Naive thymus-derived CD8-positive, alpha-beta T cell (primary cell): ENCODE measurements at regions not wholly inside any gene's neighbourhood (a gene's known extent, or its start where the extent isn't known, plus 50 kb on each side); places are given as distances from the start of the nearest gene placed in this dataset.
"Not testable (repeated sequence)": the region's sequence is repeated elsewhere in the genome, so short reads cannot be mapped to it uniquely, and the experiment has no call there.

Experiments
- ATAC-seq, 2 donors: fragments of 150-1000 bp; cut with Tn5 transposase in 1 of 2; sonication (Bioruptor Pico), chemical (Tn5 transposase) in 1 of 2; 1 replicate in 1 of 2; 2 replicates in 1 of 2; pipeline ENCODE4 v1.10.0; 2021; ENCODE audit warnings: mild to moderate bottlenecking in 2 of 2, moderate library complexity in 2 of 2
- POLR2A ChIA-PET: fragments of 350-600 bp; sonication (Branson Sonifier 250); formaldehyde crosslinking; loops from one replicate; lab custom pipeline; 2021; ENCODE audit warnings: antibody characterized with exemption; lab: Charles Lee
- DNase-seq, 10 donors: peaks; one replicate each; pipeline versions ENCODE4 v3.0.0 to v3.0.0-alpha.2; 2020 to 2022
- H3K27ac Mint-ChIP-seq, 10 donors: one replicate each; pipeline ENCODE4 v1.8.0; 2020 to 2022; ENCODE audit warnings: mild to moderate bottlenecking in 10 of 10, mixed read lengths in 10 of 10, moderate library complexity in 4 of 10, inconsistent platforms in 1 of 10
- H3K27me3 Mint-ChIP-seq, 5 donors: one replicate each; pipeline ENCODE4 v1.8.0; 2021 to 2022; ENCODE audit warnings: mixed read lengths in 5 of 5
- H3K36me3 Mint-ChIP-seq, 3 donors: one replicate each; pipeline ENCODE4 v1.8.0; 2020 to 2022; ENCODE audit warnings: mixed read lengths in 3 of 3, mild to moderate bottlenecking in 2 of 3, inconsistent platforms in 1 of 3
- H3K4me1 Mint-ChIP-seq, 4 donors: one replicate each; pipeline ENCODE4 v1.8.0; 2021 to 2022; ENCODE audit warnings: mixed read lengths in 4 of 4
- H3K4me3 Mint-ChIP-seq, 10 donors: one replicate each; pipeline ENCODE4 v1.8.0; 2020 to 2022; ENCODE audit warnings: mild to moderate bottlenecking in 10 of 10, mixed read lengths in 10 of 10, moderate library complexity in 6 of 10, inconsistent platforms in 1 of 10
- H3K9me3 Mint-ChIP-seq, 9 donors: one replicate each; pipeline ENCODE4 v1.8.0; 2020 to 2022; ENCODE audit warnings: mixed read lengths in 9 of 9, mild to moderate bottlenecking in 3 of 9, inconsistent platforms in 1 of 9, moderate library complexity in 1 of 9

DNA sequence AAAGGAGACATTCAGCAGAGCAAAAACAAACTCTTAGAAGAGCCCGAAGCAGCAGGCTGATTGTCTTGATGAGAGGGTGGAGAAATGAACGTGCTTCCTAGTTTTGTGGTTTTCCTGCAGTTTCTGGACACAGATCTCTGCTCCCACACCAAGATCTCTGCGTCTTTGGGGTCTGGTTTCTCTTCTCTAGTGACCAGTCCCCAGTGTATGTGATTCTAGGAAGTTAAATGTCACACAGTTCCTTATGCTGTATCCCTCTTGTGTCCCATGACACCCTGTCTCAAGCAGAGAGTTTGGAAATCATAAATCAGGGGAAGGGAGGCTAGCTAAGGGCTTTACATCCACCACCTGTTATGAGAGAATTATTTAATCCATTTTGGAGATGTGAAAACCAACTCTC lies 55.4 kb upstream of the KLF14 start:
- H3K4me1 Mint-ChIP-seq: no peaks in the 10 kb centered on the region
- peaks cover 0 to 17% (median 4%) of the 10 kb centered on the region in 5 donors for H3K27me3 Mint-ChIP-seq
- H3K9me3 Mint-ChIP-seq: no peaks in the 10 kb centered on the region
- ATAC-seq (no peak), DNase-seq (no peak)
- no peak overlapping the region for H3K27ac Mint-ChIP-seq
- no peak overlapping the region for H3K4me3 Mint-ChIP-seq
- POLR2A ChIA-PET: no interaction called here
- no peaks in the 10 kb centered on the region for H3K36me3 Mint-ChIP-seq

- Mint-ChIP-seq H3K4me3 (no peak overlapping the region), H3K27me3 (no peaks in the 10 kb centered on the region), H3K4me1 (no peaks in the 10 kb centered on the region), H3K9me3 (no peaks in the 10 kb centered on the region), H3K36me3 (no peaks in the 10 kb centered on the region), H3K27ac (no peak overlapping the region)
- POLR2A ChIA-PET: no interaction called here
- DNase-seq (no peak), ATAC-seq (no peak)
Measured at GRCh38 chr7:130791746-130792145, 57.7 kb upstream of the KLF14 start.

DNA sequence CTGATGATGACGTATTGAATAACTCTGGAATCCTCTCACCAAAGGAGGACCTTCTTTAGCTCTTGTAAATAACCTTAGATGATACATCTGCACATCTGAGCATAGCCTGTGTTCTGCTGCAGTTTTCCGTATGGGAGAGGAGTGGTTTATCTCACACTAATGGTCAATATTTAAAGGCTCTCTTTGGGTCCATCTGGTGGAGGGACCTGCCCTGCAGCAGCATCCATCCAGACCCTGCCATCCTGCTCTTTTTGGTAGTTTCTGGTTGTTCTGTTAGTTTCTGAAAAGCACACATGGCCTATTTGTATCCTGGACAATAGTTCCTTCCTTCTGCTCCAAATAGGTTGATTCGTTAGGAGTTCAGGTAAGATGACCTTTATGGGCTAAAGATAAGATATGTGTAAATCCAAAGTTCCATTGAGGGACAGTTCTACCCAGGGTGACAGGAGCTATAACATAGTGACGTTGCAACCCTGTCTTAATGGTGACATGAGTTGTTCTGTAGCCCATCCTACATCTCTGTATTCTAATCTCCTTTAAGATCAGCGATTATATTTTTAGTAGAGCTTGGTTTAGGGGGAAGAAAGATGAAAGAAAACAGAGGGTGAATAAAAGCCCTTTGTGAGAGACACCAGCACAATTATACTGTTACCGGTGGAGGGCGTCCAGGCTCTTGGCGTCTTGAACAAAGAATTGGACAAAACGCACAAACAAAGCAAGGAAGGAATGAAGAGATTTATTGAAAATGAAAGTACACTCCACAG lies 60.0 kb upstream of the KLF14 start:
- Mint-ChIP-seq H3K27me3 (peaks cover 0 to 10% (median 5%) of the 10 kb centered on the region in 5 donors), H3K27ac (no peak overlapping the region), H3K36me3 (no peaks in the 10 kb centered on the region), H3K9me3 (peaks cover 0 to 2% (median 0%) of the 10 kb centered on the region in 9 donors), H3K4me3 (no peak overlapping the region), H3K4me1 (no peaks in the 10 kb centered on the region)
- DNase-seq (no peak), ATAC-seq (no peak)
- POLR2A ChIA-PET: no interaction called here

DNA sequence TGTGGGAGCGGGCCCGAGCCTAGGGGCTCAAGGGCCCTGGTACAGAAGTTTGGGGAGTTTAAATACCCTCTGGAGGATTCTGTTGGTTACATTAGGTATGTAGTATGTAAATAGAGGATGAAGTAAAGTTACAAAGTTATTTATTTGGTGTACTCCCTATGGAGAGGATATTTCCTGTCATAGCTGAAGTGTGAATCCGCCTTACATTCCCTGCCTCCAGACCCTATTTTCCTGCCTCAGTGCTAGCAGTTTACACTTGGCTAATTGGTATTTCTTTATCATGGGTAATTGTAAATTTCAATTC lies 60.6 kb upstream of the KLF14 start:
- ATAC-seq (no peak), DNase-seq (no peak)
- POLR2A ChIA-PET: no interaction called here
- Mint-ChIP-seq H3K36me3 (no peaks in the 10 kb centered on the region), H3K9me3 (peaks cover 0 to 2% (median 0%) of the 10 kb centered on the region in 9 donors), H3K27ac (no peak overlapping the region), H3K27me3 (peaks cover 2 to 15% (median 10%) of the 10 kb centered on the region in 5 donors), H3K4me1 (no peaks in the 10 kb centered on the region), H3K4me3 (no peak overlapping the region)

- H3K4me3 Mint-ChIP-seq, H3K4me1 Mint-ChIP-seq, POLR2A ChIA-PET, ATAC-seq, H3K9me3 Mint-ChIP-seq, H3K27ac Mint-ChIP-seq, H3K36me3 Mint-ChIP-seq, DNase-seq: not testable (repeated sequence)
- H3K27me3 Mint-ChIP-seq: peaks cover 12 to 29% (median 19%) of the 10 kb centered on the region in 5 donors
Measured at GRCh38 chr7:130796425-130796824, 62.4 kb upstream of the KLF14 start.

- Mint-ChIP-seq H3K27ac (peak overlapping the region in 1 of 10 donors; percentile 35), H3K27me3 (peaks cover 16 to 27% (median 18%) of the 10 kb centered on the region in 5 donors), H3K9me3 (no peaks in the 10 kb centered on the region), H3K4me1 (no peaks in the 10 kb centered on the region), H3K4me3 (no peak overlapping the region), H3K36me3 (no peaks in the 10 kb centered on the region)
- ATAC-seq (no peak), DNase-seq (no peak)
- POLR2A ChIA-PET: no interaction called here
Measured at GRCh38 chr7:130803127-130803526, 69.1 kb upstream of the KLF14 start.

DNA sequence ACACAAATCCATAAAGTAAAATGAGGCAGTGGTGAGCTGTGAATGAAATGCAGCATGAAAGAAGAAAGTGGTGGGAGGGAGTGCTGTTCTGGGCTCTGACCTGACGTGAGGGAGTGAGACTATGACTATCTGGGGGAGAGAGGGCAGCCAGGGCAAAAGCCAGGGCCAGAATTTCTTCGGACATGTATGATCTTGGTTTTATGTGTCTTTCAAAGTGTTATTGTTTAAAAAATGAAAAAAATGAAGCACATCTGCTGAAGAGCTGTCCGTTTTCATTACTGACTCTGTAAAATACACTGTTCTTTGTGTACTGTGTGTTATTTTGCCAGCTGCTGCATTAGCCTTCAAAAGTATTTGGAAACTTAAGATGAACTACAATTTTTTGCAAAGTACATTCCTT lies 70.2 kb upstream of the KLF14 start:
- ATAC-seq (no peak), DNase-seq (no peak)
- Mint-ChIP-seq H3K9me3 (no peaks in the 10 kb centered on the region), H3K4me3 (no peak overlapping the region), H3K36me3 (no peaks in the 10 kb centered on the region), H3K27me3 (peaks cover 13 to 21% (median 18%) of the 10 kb centered on the region in 5 donors), H3K4me1 (no peaks in the 10 kb centered on the region), H3K27ac (no peak overlapping the region)
- POLR2A ChIA-PET: no interaction called here

DNA sequence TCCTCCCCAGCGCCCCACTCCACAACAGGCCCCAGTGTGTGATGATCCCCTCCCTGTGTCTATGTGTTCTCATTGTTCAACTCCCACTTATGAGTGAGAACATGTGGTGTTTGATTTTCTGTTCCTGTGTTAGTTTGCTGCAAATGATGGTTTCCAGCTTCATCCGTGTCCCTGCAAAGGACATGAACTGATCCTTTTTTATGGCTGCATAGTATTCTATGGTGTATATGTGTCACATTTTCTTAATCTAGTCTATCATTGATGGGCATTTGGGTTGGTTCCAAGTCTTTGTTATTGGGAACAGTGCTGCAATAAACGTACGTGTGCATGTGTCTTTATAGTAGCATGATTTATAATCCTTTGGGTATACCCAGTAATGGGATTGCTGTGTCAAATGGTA lies 78.8 kb upstream of the KLF14 start:
- H3K36me3 Mint-ChIP-seq, ATAC-seq, H3K9me3 Mint-ChIP-seq, H3K27ac Mint-ChIP-seq, H3K27me3 Mint-ChIP-seq, DNase-seq, H3K4me3 Mint-ChIP-seq, H3K4me1 Mint-ChIP-seq, POLR2A ChIA-PET: not testable (repeated sequence)

- ATAC-seq (no peak), DNase-seq (no peak)
- no peak overlapping the region for H3K27ac Mint-ChIP-seq
- peaks cover 0 to 3% (median 0%) of the 10 kb centered on the region in 9 donors for H3K9me3 Mint-ChIP-seq
- no peak overlapping the region for H3K4me3 Mint-ChIP-seq
- H3K4me1 Mint-ChIP-seq: no peaks in the 10 kb centered on the region
- no peaks in the 10 kb centered on the region for H3K36me3 Mint-ChIP-seq
- POLR2A ChIA-PET: no interaction called here
- H3K27me3 Mint-ChIP-seq: peaks cover 0 to 2% (median 0%) of the 10 kb centered on the region in 5 donors
Measured at GRCh38 chr7:130814778-130815335, 80.8 kb upstream of the KLF14 start.

DNA sequence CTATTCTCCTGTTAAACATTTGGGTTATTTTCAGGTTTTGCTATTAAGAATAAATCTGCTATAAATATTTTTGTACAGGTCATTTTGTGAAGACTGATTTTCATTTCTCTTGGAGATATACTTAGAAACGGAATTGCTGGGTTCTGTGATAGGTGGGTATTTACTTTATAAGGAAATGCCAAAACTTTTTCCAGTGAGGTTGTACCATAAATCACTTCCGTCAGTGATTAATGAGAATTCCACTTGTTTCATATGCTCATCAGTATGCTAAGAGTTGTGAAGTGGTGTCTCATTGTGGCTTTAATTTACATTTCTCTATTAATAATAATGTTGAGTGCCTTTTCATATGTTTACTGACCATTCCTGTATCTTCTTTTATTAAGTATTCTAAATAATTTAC lies 84.0 kb upstream of the KLF14 start:
- DNase-seq (no peak), ATAC-seq (no peak)
- no peak overlapping the region for H3K27ac Mint-ChIP-seq
- peaks cover 0 to 6% (median 2%) of the 10 kb centered on the region in 5 donors for H3K27me3 Mint-ChIP-seq
- H3K4me3 Mint-ChIP-seq: no peak overlapping the region
- peaks cover 0 to 3% (median 0%) of the 10 kb centered on the region in 9 donors for H3K9me3 Mint-ChIP-seq
- H3K36me3 Mint-ChIP-seq: no peaks in the 10 kb centered on the region
- H3K4me1 Mint-ChIP-seq: peaks cover 0 to 4% (median 2%) of the 10 kb centered on the region in 4 donors
- POLR2A ChIA-PET: no interaction called here

GRCh38 chr7:130821864-130822263 lies 87.9 kb upstream of the KLF14 start:
- Mint-ChIP-seq H3K4me1 (peaks cover 0 to 7% (median 2%) of the 10 kb centered on the region in 4 donors), H3K9me3 (peaks cover 7 to 23% (median 19%) of the 10 kb centered on the region in 9 donors), H3K27me3 (peaks cover 0 to 4% (median 2%) of the 10 kb centered on the region in 5 donors), H3K27ac (no peak overlapping the region), H3K4me3 (no peak overlapping the region), H3K36me3 (peaks cover 0 to 19% (median 13%) of the 10 kb centered on the region in 3 donors)
- DNase-seq: no peak
- POLR2A ChIA-PET: no interaction called here
- no peak for ATAC-seq

- DNase-seq (no peak), ATAC-seq (no peak)
- Mint-ChIP-seq H3K4me3 (no peak overlapping the region), H3K27me3 (peaks cover 0 to 4% (median 1%) of the 10 kb centered on the region in 5 donors), H3K36me3 (peaks cover 0 to 27% (median 18%) of the 10 kb centered on the region in 3 donors), H3K27ac (no peak overlapping the region), H3K9me3 (peaks cover 9 to 31% (median 27%) of the 10 kb centered on the region in 9 donors), H3K4me1 (peaks cover 0 to 7% (median 2%) of the 10 kb centered on the region in 4 donors)
- POLR2A ChIA-PET: no interaction called here
Measured at GRCh38 chr7:130822642-130823041, 88.6 kb upstream of the KLF14 start.

- H3K4me1 Mint-ChIP-seq: peaks cover 0 to 7% (median 2%) of the 10 kb centered on the region in 4 donors
- H3K9me3 Mint-ChIP-seq: peaks cover 9 to 35% (median 29%) of the 10 kb centered on the region in 9 donors
- peaks cover 0 to 4% (median 0%) of the 10 kb centered on the region in 5 donors for H3K27me3 Mint-ChIP-seq
- no peak for DNase-seq
- peaks cover 0 to 30% (median 19%) of the 10 kb centered on the region in 3 donors for H3K36me3 Mint-ChIP-seq
- ATAC-seq: no peak
- no peak overlapping the region for H3K4me3 Mint-ChIP-seq
- POLR2A ChIA-PET: no interaction called here
- H3K27ac Mint-ChIP-seq: no peak overlapping the region
Measured at GRCh38 chr7:130823060-130823459, 89.1 kb upstream of the KLF14 start.
